ENCODE measurements at regions not wholly inside any gene's neighbourhood (a gene's known extent, or its start where the extent isn't known, plus 50 kb on each side); places are given as distances from the start of the nearest gene placed in this dataset.

- H3K9me3 Mint-ChIP-seq, result peaks cover 4% of the 10 kb centered on the region; the same call in 2 of the 3 replicates
- H3K27me3 Mint-ChIP-seq (ENCODE audit: insufficient read depth, low read depth, poor library complexity), result peaks cover 4% of the 10 kb centered on the region
- H3F3A ChIP-seq (replicated peaks; ENCODE audit: low read depth), result no peaks in the 10 kb centered on the region
- no peaks in the 10 kb centered on the region for H3K36me3 ChIP-seq (ENCODE audit: insufficient read depth)
- no peak overlapping the region for H3K4me3 Mint-ChIP-seq
- H3K4me3 ChIP-seq, result no peak overlapping the region
- no peaks in the 10 kb centered on the region for H3K79me2 ChIP-seq (replicated peaks; ENCODE audit: insufficient read depth)
- H3K4me1 ChIP-seq (ENCODE audit: insufficient read depth), result peaks cover 6% of the 10 kb centered on the region
- H3K27me3 ChIP-seq (ENCODE audit: insufficient read depth), result no peaks in the 10 kb centered on the region
- H3K4me2 ChIP-seq, result no peak overlapping the region
- H3K36me3 Mint-ChIP-seq (ENCODE audit: low read depth), result no peaks in the 10 kb centered on the region; the same call in 2 of the 3 replicates
- H3K4me1 Mint-ChIP-seq, result peaks cover 13% of the 10 kb centered on the region
- no peaks in the 10 kb centered on the region for H4K20me1 ChIP-seq (replicated peaks; ENCODE audit: insufficient read depth)
- DNase-seq (ENCODE audit: low spot score) (no peak), ATAC-seq (no peak)
- peak overlapping the region; percentile 1; the same call in 1 of the 2 replicates for H2AFZ ChIP-seq
- TF ChIP-seq, protein P1, sequence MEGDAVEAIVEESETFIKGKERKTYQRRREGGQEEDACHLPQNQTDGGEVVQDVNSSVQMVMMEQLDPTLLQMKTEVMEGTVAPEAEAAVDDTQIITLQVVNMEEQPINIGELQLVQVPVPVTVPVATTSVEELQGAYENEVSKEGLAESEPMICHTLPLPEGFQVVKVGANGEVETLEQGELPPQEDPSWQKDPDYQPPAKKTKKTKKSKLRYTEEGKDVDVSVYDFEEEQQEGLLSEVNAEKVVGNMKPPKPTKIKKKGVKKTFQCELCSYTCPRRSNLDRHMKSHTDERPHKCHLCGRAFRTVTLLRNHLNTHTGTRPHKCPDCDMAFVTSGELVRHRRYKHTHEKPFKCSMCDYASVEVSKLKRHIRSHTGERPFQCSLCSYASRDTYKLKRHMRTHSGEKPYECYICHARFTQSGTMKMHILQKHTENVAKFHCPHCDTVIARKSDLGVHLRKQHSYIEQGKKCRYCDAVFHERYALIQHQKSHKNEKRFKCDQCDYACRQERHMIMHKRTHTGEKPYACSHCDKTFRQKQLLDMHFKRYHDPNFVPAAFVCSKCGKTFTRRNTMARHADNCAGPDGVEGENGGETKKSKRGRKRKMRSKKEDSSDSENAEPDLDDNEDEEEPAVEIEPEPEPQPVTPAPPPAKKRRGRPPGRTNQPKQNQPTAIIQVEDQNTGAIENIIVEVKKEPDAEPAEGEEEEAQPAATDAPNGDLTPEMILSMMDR (conservative IDR thresholded peaks at IDR 0.05; ENCODE audit: low read depth in 2 of 2), result no peak
- TF ChIP-seq EZH2phosphoT487 (IDR thresholded peaks at IDR 0.05; ENCODE audit: unreplicated experiment) (no peak), NANOG (IDR thresholded peaks at IDR 0.05; ENCODE audit: borderline replicate concordance) (no peak), STAT1 (IDR thresholded peaks at IDR 0.05; ENCODE audit: unreplicated experiment) (no peak), POLR2AphosphoS5 (IDR thresholded peaks at IDR 0.05; ENCODE audit: low read depth) (no peak), ZNF114 (CRISPR knock-in tag; IDR thresholded peaks at IDR 0.05) (no peak), CREB1 (CRISPR knock-in tag; IDR thresholded peaks at IDR 0.05; ENCODE audit: low read depth) (no peak), JUNB (IDR thresholded peaks at IDR 0.05; ENCODE audit: unreplicated experiment) (no peak), EZH2 (IDR thresholded peaks at IDR 0.05; ENCODE audit: low read depth, unreplicated experiment) (no peak), REST (IDR thresholded peaks at IDR 0.05; ENCODE audit: unreplicated experiment) (no peak), ZNF331 (CRISPR knock-in tag; IDR thresholded peaks at IDR 0.05; ENCODE audit: low read depth) (no peak)
- TF ChIP-seq, protein P2, sequence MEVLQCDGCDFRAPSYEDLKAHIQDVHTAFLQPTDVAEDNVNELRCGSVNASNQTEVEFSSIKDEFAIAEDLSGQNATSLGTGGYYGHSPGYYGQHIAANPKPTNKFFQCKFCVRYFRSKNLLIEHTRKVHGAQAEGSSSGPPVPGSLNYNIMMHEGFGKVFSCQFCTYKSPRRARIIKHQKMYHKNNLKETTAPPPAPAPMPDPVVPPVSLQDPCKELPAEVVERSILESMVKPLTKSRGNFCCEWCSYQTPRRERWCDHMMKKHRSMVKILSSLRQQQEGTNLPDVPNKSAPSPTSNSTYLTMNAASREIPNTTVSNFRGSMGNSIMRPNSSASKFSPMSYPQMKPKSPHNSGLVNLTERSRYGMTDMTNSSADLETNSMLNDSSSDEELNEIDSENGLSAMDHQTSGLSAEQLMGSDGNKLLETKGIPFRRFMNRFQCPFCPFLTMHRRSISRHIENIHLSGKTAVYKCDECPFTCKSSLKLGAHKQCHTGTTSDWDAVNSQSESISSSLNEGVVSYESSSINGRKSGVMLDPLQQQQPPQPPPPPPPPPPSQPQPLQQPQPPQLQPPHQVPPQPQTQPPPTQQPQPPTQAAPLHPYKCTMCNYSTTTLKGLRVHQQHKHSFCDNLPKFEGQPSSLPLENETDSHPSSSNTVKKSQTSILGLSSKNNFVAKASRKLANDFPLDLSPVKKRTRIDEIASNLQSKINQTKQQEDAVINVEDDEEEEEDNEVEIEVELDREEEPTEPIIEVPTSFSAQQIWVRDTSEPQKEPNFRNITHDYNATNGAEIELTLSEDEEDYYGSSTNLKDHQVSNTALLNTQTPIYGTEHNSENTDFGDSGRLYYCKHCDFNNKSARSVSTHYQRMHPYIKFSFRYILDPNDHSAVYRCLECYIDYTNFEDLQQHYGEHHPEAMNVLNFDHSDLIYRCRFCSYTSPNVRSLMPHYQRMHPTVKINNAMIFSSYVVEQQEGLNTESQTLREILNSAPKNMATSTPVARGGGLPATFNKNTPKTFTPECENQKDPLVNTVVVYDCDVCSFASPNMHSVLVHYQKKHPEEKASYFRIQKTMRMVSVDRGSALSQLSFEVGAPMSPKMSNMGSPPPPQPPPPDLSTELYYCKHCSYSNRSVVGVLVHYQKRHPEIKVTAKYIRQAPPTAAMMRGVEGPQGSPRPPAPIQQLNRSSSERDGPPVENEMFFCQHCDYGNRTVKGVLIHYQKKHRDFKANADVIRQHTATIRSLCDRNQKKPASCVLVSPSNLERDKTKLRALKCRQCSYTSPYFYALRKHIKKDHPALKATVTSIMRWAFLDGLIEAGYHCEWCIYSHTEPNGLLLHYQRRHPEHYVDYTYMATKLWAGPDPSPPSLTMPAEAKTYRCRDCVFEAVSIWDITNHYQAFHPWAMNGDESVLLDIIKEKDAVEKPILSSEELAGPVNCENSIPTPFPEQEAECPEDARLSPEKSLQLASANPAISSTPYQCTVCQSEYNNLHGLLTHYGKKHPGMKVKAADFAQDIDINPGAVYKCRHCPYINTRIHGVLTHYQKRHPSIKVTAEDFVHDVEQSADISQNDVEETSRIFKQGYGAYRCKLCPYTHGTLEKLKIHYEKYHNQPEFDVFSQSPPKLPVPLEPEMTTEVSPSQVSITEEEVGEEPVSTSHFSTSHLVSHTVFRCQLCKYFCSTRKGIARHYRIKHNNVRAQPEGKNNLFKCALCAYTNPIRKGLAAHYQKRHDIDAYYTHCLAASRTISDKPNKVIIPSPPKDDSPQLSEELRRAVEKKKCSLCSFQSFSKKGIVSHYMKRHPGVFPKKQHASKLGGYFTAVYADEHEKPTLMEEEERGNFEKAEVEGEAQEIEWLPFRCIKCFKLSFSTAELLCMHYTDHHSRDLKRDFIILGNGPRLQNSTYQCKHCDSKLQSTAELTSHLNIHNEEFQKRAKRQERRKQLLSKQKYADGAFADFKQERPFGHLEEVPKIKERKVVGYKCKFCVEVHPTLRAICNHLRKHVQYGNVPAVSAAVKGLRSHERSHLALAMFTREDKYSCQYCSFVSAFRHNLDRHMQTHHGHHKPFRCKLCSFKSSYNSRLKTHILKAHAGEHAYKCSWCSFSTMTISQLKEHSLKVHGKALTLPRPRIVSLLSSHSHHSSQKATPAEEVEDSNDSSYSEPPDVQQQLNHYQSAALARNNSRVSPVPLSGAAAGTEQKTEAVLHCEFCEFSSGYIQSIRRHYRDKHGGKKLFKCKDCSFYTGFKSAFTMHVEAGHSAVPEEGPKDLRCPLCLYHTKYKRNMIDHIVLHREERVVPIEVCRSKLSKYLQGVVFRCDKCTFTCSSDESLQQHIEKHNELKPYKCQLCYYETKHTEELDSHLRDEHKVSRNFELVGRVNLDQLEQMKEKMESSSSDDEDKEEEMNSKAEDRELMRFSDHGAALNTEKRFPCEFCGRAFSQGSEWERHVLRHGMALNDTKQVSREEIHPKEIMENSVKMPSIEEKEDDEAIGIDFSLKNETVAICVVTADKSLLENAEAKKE (CRISPR knock-in tag; IDR thresholded peaks at IDR 0.05), result no peak
- TF ChIP-seq, protein P3, sequence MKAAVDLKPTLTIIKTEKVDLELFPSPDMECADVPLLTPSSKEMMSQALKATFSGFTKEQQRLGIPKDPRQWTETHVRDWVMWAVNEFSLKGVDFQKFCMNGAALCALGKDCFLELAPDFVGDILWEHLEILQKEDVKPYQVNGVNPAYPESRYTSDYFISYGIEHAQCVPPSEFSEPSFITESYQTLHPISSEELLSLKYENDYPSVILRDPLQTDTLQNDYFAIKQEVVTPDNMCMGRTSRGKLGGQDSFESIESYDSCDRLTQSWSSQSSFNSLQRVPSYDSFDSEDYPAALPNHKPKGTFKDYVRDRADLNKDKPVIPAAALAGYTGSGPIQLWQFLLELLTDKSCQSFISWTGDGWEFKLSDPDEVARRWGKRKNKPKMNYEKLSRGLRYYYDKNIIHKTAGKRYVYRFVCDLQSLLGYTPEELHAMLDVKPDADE (IDR thresholded peaks at IDR 0.05), result no peak
- H3K27ac Mint-ChIP-seq, result no peak overlapping the region
- H3K9me2 ChIP-seq (ENCODE audit: insufficient read depth), result 0 out of 2 replicates have a peak, but pooled peaks cover 3% of the 10 kb centered on the region
- H3K27ac ChIP-seq (ENCODE audit: low read depth), result peak overlapping the region; percentile 5; the same call in 1 of the 2 replicates
These were observed 257.7 kb downstream of the ATG4C start for GRCh38 chr1:63041660-63042059.
